Suprapubic skin (tissue), 4 donors: ENCODE measurements at regions not wholly inside any gene's neighbourhood (a gene's known extent, or its start where the extent isn't known, plus 50 kb on each side); places are given as distances from the start of the nearest gene placed in this dataset.

Experiments used
- DNase-seq, 2 donors: peaks; one replicate each; pipeline ENCODE4 v3.0.0-alpha.2; 2019; ENCODE audit warnings: low spot score in 2 of 2
- H3K27ac ChIP-seq: fragments of 200-600 bp; sonication (generic); one replicate; pipeline ENCODE4 v1.5.1; 2019
- H3K27me3 ChIP-seq: fragments of 200-600 bp; sonication (generic); one replicate; pipeline ENCODE4 v1.5.1; 2019
- H3K36me3 ChIP-seq: fragments of 200-600 bp; sonication (generic); one replicate; pipeline ENCODE4 v1.5.1; 2019
- H3K4me1 ChIP-seq: fragments of 200-600 bp; sonication (generic); one replicate; pipeline ENCODE4 v1.5.1; 2019
- H3K4me3 ChIP-seq: fragments of 200-600 bp; sonication (generic); one replicate; pipeline ENCODE4 v1.5.1; 2019; ENCODE audit warnings: mild to moderate bottlenecking
- H3K9me3 ChIP-seq: fragments of 200-600 bp; sonication (generic); one replicate; pipeline ENCODE4 v1.5.1; 2019
- CTCF ChIP-seq, 2 donors: fragments of 200-600 bp in 1 of 2; fragments of 450-650 bp in 1 of 2; sonication (generic) in 1 of 2; IDR thresholded peaks; one replicate each; pipeline ENCODE4 v1.5.1; 2016 to 2019; ENCODE audit warnings: antibody characterized with exemption in 2 of 2, mild to moderate bottlenecking in 1 of 2, moderate library complexity in 1 of 2
- EP300 ChIP-seq: sonication (generic); formaldehyde crosslinking; IDR thresholded peaks from one replicate; pipeline ENCODE4 v1.6.1; 2017; ENCODE audit warnings: antibody characterized with exemption
- POLR2A ChIP-seq, 2 donors: fragments of 450-650 bp; IDR thresholded peaks; one replicate each; pipeline ENCODE4 v1.6.1; 2017; ENCODE audit warnings: antibody characterized with exemption in 2 of 2, mild to moderate bottlenecking in 2 of 2, moderate library complexity in 2 of 2
- POLR2AphosphoS5 ChIP-seq, 3 donors: sonication (generic); formaldehyde crosslinking; IDR thresholded peaks; one replicate each; pipeline ENCODE4 v1.6.1; 2017; ENCODE audit warnings: antibody characterized with exemption in 3 of 3
- WGBS: methylation state at CpG from one replicate; pipeline ENCODE4 v1.1.5; 2018; 5-methylcytosine and 5-hydroxymethylcytosine counted together

GRCh38 chr1:36645867-36646266, 163.2 kb upstream of the CSF3R start:
- Histone ChIP-seq H3K36me3 (no peaks in the 10 kb centered on the region), H3K4me1 (no peaks in the 10 kb centered on the region), H3K27ac (no peak overlapping the region), H3K4me3 (no peak overlapping the region), H3K27me3 (peaks cover 47% of the 10 kb centered on the region), H3K9me3 (no peaks in the 10 kb centered on the region)
- no peak for DNase-seq
- 75% methylated on average over 10 of the region's 10 CpGs for WGBS
- no peak for TF ChIP-seq POLR2A (IDR thresholded peaks at IDR 0.05)
- TF ChIP-seq CTCF (IDR thresholded peaks at IDR 0.05) = no peak
- no peak for TF ChIP-seq EP300
- no peak for TF ChIP-seq POLR2AphosphoS5 (IDR thresholded peaks at IDR 0.05)

GRCh38 chr1:36644556-36644955, 161.8 kb upstream of the CSF3R start:
- Histone ChIP-seq H3K27me3 (peaks cover 38% of the 10 kb centered on the region), H3K27ac (no peak overlapping the region), H3K4me1 (no peaks in the 10 kb centered on the region), H3K4me3 (no peak overlapping the region), H3K36me3 (no peaks in the 10 kb centered on the region), H3K9me3 (no peaks in the 10 kb centered on the region)
- TF ChIP-seq EP300 (no peak), POLR2A (IDR thresholded peaks at IDR 0.05) (no peak), POLR2AphosphoS5 (IDR thresholded peaks at IDR 0.05) (no peak), CTCF (IDR thresholded peaks at IDR 0.05) (no peak)
- whole genome bisulfite sequencing = 70% methylated on average over 7 of the region's 7 CpGs
- DNase-seq = no peak

DNA sequence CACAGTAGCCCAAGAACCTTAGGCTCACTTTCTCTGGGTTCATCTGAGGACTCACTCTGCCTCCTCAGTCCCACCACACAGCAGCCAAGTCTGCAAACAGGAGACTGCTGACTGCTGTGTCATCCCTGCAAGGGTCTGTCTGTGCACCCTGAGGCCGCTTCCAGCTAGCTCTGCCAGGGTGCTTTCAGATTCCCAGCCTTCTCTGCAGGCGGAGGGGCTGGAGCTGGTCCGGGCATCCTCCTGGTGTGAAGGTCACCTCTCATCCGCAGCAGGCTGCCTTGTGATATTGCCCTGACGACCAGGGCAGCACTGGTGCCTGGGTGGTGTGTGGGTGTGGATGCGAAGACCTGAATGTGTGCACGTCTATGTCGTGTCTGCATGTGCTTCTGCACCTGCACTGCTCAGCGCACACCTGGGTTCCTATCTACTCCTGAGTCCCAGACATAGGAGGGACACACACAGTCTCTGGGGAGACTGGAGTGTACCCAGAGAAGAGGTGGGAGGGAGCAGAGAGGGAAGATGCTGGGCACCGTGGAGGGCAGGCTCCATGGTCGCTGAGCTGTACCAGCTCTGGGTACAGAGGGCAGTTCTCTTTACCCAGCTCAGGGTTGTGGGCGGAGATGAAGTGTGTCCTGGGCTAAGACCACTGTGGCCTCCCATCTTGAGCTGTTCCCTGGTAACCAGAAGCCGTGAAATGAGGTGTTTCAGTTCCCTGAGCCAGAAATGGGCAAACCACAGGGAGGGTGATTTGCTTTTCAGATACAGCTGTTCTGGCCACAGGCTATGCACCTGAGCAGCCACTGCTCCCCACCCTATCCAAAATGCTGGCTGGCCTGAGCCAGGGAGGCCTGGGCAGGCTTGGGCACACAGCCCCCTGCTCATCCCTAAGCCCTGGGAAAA, 160.9 kb upstream of the CSF3R start:
- no peaks in the 10 kb centered on the region for H3K4me1 ChIP-seq
- 73% methylated on average over 10 of the region's 13 CpGs for WGBS
- no peaks in the 10 kb centered on the region for H3K9me3 ChIP-seq
- no peaks in the 10 kb centered on the region for H3K36me3 ChIP-seq
- H3K4me3 ChIP-seq = no peak overlapping the region
- TF ChIP-seq POLR2A (IDR thresholded peaks at IDR 0.05) (no peak), CTCF (IDR thresholded peaks at IDR 0.05) (no peak)
- no peak overlapping the region for H3K27ac ChIP-seq
- DNase-seq = no peak
- H3K27me3 ChIP-seq = peaks cover 35% of the 10 kb centered on the region

DNA sequence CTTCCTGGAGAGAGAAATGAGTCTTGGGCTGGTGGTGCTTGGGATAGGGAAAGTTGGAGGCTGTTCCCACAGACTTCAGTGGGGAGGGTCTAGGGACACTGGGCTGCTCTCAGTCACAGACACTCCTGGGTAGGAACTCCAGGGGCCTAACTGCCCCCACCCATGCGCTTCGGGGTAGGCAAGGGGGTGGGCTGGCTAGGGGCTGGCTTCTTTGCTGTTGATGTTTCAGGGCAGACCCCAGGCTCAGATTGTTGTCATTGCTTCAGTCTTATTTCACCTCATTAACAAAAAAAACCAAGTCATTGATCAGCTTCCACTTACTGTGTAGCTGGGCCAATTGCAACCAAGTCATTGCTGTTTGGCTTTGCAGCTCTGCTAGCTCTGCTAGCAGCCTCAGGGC, 160.1 kb upstream of the CSF3R start:
- no peak overlapping the region for H3K4me3 ChIP-seq
- peaks cover 34% of the 10 kb centered on the region for H3K27me3 ChIP-seq
- no peaks in the 10 kb centered on the region for H3K36me3 ChIP-seq
- TF ChIP-seq CTCF (IDR thresholded peaks at IDR 0.05) (no peak), POLR2AphosphoS5 (IDR thresholded peaks at IDR 0.05) (no peak), POLR2A (IDR thresholded peaks at IDR 0.05) (no peak), EP300 (no peak)
- no peak for DNase-seq
- no peaks in the 10 kb centered on the region for H3K4me1 ChIP-seq
- no peaks in the 10 kb centered on the region for H3K9me3 ChIP-seq
- no peak overlapping the region for H3K27ac ChIP-seq
- WGBS = 81% methylated on average over 2 of the region's 2 CpGs

GRCh38 chr1:36641776-36642175, 159.1 kb upstream of the CSF3R start:
- H3K9me3 ChIP-seq = no peaks in the 10 kb centered on the region
- no peaks in the 10 kb centered on the region for H3K4me1 ChIP-seq
- DNase-seq = no peak
- H3K36me3 ChIP-seq = no peaks in the 10 kb centered on the region
- H3K27ac ChIP-seq = no peak overlapping the region
- peaks cover 33% of the 10 kb centered on the region for H3K27me3 ChIP-seq
- H3K4me3 ChIP-seq = no peak overlapping the region
- TF ChIP-seq POLR2A (IDR thresholded peaks at IDR 0.05) (no peak), EP300 (no peak), POLR2AphosphoS5 (IDR thresholded peaks at IDR 0.05) (no peak), CTCF (IDR thresholded peaks at IDR 0.05) (no peak)
- 82% methylated on average over 1 of the region's 1 CpG for WGBS
